ENCODE measurements at regions not wholly inside any gene's neighbourhood (a gene's known extent, or its start where the extent isn't known, plus 50 kb on each side); places are given as distances from the start of the nearest gene placed in this dataset.

GRCh38 chr13:55528434-55528833, 1612.3 kb upstream of the PRR20A start:
- no peak for FAIRE-seq
- no peaks in the 10 kb centered on the region for H3K36me3 ChIP-seq (ENCODE audit: control insufficient read depth in 2 of 3, insufficient read depth in 3 of 3, low read length in 3 of 3)
- H3K4me1 ChIP-seq (ENCODE audit: control insufficient read depth in 2 of 3, insufficient read depth in 2 of 3, low read depth in 1 of 3, low read length in 3 of 3) = no peaks in the 10 kb centered on the region
- H3K9me3 ChIP-seq (ENCODE audit: control insufficient read depth in 2 of 3, insufficient read depth in 1 of 3, low read length in 3 of 3) = no peaks in the 10 kb centered on the region
- no peak overlapping the region for H3K27ac ChIP-seq (ENCODE audit: low read depth in 2 of 2, low read length in 2 of 2)
- intact Hi-C loops (cut with DNase I) = no loop called here
- no peak overlapping the region for H3K4me3 ChIP-seq (ENCODE audit: low read length in 3 of 3)
- H3K27me3 ChIP-seq (ENCODE audit: control insufficient read depth, insufficient read depth, low read length) = no peaks in the 10 kb centered on the region
- H3K9ac ChIP-seq (ENCODE audit: low read length in 3 of 3) = no peak overlapping the region
- TF ChIP-seq CTCF (IDR thresholded peaks at IDR 0.05; ENCODE audit: borderline replicate concordance, extremely low read depth, insufficient read depth) = no peak
- DNase-seq = no peak

- no peaks in the 10 kb centered on the region for H3K27me3 ChIP-seq (ENCODE audit: control insufficient read depth, insufficient read depth, low read length)
- no peak overlapping the region for H3K27ac ChIP-seq (ENCODE audit: low read depth in 2 of 2, low read length in 2 of 2)
- DNase-seq = no peak
- H3K36me3 ChIP-seq (ENCODE audit: control insufficient read depth in 2 of 3, insufficient read depth in 3 of 3, low read length in 3 of 3) = no peaks in the 10 kb centered on the region
- no peak for TF ChIP-seq CTCF (IDR thresholded peaks at IDR 0.05; ENCODE audit: borderline replicate concordance, extremely low read depth, insufficient read depth)
- no peak for FAIRE-seq
- H3K9ac ChIP-seq (ENCODE audit: low read length in 3 of 3) = no peak overlapping the region
- H3K4me1 ChIP-seq (ENCODE audit: control insufficient read depth in 2 of 3, insufficient read depth in 2 of 3, low read depth in 1 of 3, low read length in 3 of 3) = no peaks in the 10 kb centered on the region
- H3K4me3 ChIP-seq (ENCODE audit: low read length in 3 of 3) = no peak overlapping the region
- intact Hi-C loops (cut with DNase I) = no loop called here
- no peaks in the 10 kb centered on the region for H3K9me3 ChIP-seq (ENCODE audit: control insufficient read depth in 2 of 3, insufficient read depth in 1 of 3, low read length in 3 of 3)
Observed at GRCh38 chr13:55534306-55534705, 1606.4 kb upstream of the PRR20A start.

- H3K9ac ChIP-seq (ENCODE audit: low read length in 3 of 3) = no peak overlapping the region
- H3K4me3 ChIP-seq (ENCODE audit: low read length in 3 of 3) = no peak overlapping the region
- H3K9me3 ChIP-seq (ENCODE audit: control insufficient read depth in 2 of 3, insufficient read depth in 1 of 3, low read length in 3 of 3) = no peaks in the 10 kb centered on the region
- no peak for TF ChIP-seq CTCF (IDR thresholded peaks at IDR 0.05; ENCODE audit: borderline replicate concordance, extremely low read depth, insufficient read depth)
- FAIRE-seq (no peak), DNase-seq (no peak)
- H3K36me3 ChIP-seq (ENCODE audit: control insufficient read depth in 2 of 3, insufficient read depth in 3 of 3, low read length in 3 of 3) = no peaks in the 10 kb centered on the region
- no peaks in the 10 kb centered on the region for H3K27me3 ChIP-seq (ENCODE audit: control insufficient read depth, insufficient read depth, low read length)
- no peak overlapping the region for H3K27ac ChIP-seq (ENCODE audit: low read depth in 2 of 2, low read length in 2 of 2)
- no peaks in the 10 kb centered on the region for H3K4me1 ChIP-seq (ENCODE audit: control insufficient read depth in 2 of 3, insufficient read depth in 2 of 3, low read depth in 1 of 3, low read length in 3 of 3)
- intact Hi-C loops (cut with DNase I) = no loop called here
Observed at GRCh38 chr13:55538424-55538823, 1602.3 kb upstream of the PRR20A start.

GRCh38 chr13:55543053-55543452, 1597.7 kb upstream of the PRR20A start:
- FAIRE-seq (no peak), DNase-seq (no peak)
- Histone ChIP-seq H3K9ac (ENCODE audit: low read length in 3 of 3) (no peak overlapping the region), H3K9me3 (ENCODE audit: control insufficient read depth in 2 of 3, insufficient read depth in 1 of 3, low read length in 3 of 3) (no peaks in the 10 kb centered on the region), H3K4me1 (ENCODE audit: control insufficient read depth in 2 of 3, insufficient read depth in 2 of 3, low read depth in 1 of 3, low read length in 3 of 3) (no peaks in the 10 kb centered on the region), H3K27me3 (ENCODE audit: control insufficient read depth, insufficient read depth, low read length) (no peaks in the 10 kb centered on the region), H3K36me3 (ENCODE audit: control insufficient read depth in 2 of 3, insufficient read depth in 3 of 3, low read length in 3 of 3) (no peaks in the 10 kb centered on the region), H3K4me3 (ENCODE audit: low read length in 3 of 3) (no peak overlapping the region), H3K27ac (ENCODE audit: low read depth in 2 of 2, low read length in 2 of 2) (no peak overlapping the region)
- TF ChIP-seq CTCF (IDR thresholded peaks at IDR 0.05; ENCODE audit: borderline replicate concordance, extremely low read depth, insufficient read depth) = no peak
- intact Hi-C loops (cut with DNase I) = no loop called here

Data from kidney (tissue), 13 donors.